LNCaP clone FGC (cell line): ENCODE measurements at regions not wholly inside any gene's neighbourhood (a gene's known extent, or its start where the extent isn't known, plus 50 kb on each side); places are given as distances from the start of the nearest gene placed in this dataset.

Experiments
- DNase-seq: peaks from one replicate; pipeline ENCODE4 v3.0.0-alpha.2; 2011; ENCODE audit warnings: low read depth
- H3K4me3 ChIP-seq: 2 replicates; pipeline ENCODE4 v1.5.1; 2011; ENCODE audit warnings: mild to moderate bottlenecking, low read depth, low read length, control low read depth
- TF ChIP-seq, protein P1 (sequence below): IDR thresholded peaks from 2 replicates; pipeline ENCODE4 v1.5.1; 2012; ENCODE audit warnings: mild to moderate bottlenecking; ENCODE audit not compliant: control insufficient read depth, insufficient read depth; ENCODE audit errors: extremely low read depth

DNA sequence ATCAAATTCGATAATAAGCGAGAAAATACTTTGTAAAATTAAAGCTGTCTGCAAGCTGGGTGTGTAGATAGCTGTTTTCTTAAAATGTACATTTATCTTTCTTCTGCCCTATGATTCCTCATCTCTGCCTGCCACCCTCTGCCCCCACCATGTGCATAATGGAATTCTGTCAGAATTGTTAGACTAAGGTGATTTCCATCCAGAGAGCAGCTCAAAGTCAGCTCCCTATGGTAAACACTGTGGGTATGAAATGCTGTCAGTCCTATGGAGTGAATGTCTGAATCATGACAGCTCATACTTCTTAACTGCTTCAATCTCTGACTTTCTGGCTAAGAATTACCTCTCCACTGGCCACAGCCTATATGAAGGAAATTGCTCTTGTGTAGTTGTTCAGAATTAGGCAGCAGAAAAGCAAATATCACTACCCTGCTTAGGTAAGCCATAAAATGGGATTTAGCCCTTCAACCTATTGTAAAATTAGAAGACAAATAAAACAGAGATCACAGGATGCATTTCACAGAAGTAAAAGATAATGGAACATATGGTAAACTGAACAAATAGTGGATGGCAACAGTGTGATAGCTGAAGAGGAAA lies 137.7 kb downstream of the CD8B2 start:
- no peak overlapping the region for H3K4me3 ChIP-seq
- DNase-seq = peak; percentile 26
- TF ChIP-seq, protein P1, sequence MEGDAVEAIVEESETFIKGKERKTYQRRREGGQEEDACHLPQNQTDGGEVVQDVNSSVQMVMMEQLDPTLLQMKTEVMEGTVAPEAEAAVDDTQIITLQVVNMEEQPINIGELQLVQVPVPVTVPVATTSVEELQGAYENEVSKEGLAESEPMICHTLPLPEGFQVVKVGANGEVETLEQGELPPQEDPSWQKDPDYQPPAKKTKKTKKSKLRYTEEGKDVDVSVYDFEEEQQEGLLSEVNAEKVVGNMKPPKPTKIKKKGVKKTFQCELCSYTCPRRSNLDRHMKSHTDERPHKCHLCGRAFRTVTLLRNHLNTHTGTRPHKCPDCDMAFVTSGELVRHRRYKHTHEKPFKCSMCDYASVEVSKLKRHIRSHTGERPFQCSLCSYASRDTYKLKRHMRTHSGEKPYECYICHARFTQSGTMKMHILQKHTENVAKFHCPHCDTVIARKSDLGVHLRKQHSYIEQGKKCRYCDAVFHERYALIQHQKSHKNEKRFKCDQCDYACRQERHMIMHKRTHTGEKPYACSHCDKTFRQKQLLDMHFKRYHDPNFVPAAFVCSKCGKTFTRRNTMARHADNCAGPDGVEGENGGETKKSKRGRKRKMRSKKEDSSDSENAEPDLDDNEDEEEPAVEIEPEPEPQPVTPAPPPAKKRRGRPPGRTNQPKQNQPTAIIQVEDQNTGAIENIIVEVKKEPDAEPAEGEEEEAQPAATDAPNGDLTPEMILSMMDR = no peak

DNA sequence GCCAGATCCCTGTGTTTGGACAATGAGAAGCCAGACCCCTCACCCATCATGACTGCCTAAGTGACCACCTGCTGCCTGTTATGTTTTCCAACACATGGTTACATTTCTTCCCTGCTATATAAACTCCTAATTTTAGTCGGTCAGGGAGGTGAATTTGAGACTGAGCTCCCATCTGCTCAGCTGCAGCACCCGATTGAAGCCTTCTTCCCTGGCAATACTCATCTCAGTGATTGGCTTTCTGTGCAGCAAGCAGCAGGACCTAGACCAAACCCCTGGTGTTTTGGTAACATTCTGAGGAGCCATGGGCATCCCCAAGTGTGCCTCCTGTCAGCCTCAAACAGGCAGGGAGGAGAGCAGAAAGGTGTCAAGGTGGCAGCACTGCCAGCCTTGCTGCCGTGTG lies 141.2 kb downstream of the CD8B2 start:
- no peak overlapping the region for H3K4me3 ChIP-seq
- no peak for DNase-seq
- TF ChIP-seq, protein P1 = no peak

DNA sequence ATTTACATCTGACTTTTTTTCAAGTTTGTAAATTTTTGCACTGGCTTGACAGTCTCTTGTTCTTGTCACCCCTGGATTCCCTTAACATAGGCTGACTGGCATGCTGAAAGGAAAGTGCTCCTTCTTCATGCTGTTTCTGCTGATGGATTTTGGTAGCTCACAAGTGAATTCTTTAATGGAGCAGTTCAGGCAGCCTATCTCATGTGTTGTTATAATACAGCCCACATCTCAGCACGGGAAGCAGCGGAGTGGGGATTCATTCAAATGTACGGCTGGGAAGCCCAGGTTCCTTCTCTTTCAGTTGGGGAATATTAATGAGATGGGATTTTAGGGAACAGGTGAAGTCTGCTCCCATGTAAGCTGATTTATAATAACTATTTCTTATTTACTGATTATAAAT lies 142.8 kb downstream of the CD8B2 start:
- no peak for DNase-seq
- H3K4me3 ChIP-seq = no peak overlapping the region
- TF ChIP-seq, protein P1 = no peak

DNA sequence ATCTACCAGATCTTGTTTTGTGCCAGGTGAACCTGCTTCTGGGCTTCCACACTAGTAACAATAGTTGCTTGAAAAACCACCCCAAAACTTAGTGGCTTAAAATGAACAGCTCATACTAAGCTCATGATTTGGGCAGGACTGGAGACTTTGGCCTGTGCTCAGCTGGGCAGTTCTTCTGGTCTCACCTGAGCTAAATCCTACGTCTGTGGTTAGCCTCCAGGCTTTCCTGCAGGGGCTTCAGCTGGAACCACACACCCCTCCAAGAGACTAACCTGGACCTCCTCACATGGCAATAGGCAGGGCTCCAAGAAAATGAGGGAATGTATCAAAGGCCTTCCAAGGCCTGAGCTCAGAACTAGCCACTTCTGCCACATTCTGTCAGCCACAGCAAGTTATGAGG lies 144.1 kb downstream of the CD8B2 start:
- DNase-seq = no peak
- TF ChIP-seq, protein P1 = no peak
- H3K4me3 ChIP-seq = no peak overlapping the region

DNA sequence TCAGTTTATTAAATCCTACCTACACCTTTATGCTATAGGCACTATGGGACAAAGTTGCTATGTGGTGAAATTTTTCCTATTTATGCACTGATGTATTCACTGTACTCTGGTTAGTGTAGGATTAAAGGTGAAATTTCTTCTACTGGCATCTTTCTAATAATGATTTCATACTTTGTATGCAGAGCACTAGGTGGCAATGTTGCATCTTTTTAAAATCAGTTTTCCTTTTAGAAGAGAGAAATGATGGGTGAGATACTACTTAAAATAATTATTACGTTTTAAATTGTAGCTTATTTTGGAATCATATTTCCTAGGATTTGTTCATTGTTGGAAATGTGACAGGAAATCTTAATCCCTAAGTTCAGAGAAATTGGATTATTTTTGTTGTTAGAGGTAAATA lies 150.9 kb downstream of the CD8B2 start:
- H3K4me3 ChIP-seq = no peak overlapping the region
- TF ChIP-seq, protein P1 = peak; percentile 43
- peak; percentile 19 for DNase-seq

DNA sequence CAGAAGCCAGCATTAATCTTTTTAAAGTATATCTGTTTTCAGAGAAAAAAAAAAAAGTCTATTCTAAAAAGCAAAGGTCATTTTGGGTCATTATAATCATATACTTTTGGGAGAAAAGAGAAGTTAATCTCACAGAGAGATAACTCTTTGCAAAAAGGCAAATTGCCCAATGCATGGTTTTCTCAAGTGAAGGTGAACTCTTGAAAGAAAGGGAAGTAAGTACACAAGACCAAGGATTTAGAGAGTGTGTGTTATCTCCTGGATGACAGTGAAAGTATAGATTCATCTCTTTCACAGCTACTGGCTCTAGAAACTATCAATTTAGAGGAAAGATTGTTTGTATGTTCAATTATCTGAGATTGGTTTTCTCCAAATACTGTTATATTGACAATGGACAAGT lies 151.4 kb downstream of the CD8B2 start:
- no peak overlapping the region for H3K4me3 ChIP-seq
- TF ChIP-seq, protein P1 = no peak
- no peak for DNase-seq

DNA sequence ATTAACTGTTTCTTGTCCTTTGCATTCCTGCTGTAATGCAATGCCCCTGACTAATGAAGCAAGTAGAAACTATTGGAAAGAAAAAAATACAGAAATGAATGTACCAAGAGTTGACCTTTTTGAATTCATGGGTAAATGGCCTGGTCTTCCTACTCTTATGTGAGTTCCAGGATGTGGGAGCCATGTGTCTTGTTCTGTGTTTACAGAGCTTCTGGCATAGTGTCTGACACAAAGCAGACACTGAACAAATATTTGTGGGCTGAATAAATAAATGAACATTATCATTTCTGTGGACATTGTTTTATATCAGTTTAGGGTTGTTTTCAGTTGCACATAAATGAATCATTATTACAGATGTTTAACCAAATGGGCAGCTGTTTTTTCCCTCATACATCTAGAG lies 155.5 kb downstream of the CD8B2 start:
- TF ChIP-seq, protein P1 = no peak
- peak; percentile 64 for DNase-seq
- no peak overlapping the region for H3K4me3 ChIP-seq
